Peyer's patch (tissue), 4 donors: ENCODE measurements at regions not wholly inside any gene's neighbourhood (a gene's known extent, or its start where the extent isn't known, plus 50 kb on each side); places are given as distances from the start of the nearest gene placed in this dataset.

Source experiments
- DNase-seq, 3 donors: peaks; one replicate each; pipeline ENCODE4 v3.0.0-alpha.2; 2017 to 2019
- H3K27ac ChIP-seq, 4 donors: fragments of 200-600 bp; sonication (generic); one replicate each; pipeline ENCODE4 v1.5.1; 2016 to 2019
- H3K27me3 ChIP-seq, 2 donors: fragments of 200-600 bp; sonication (generic); one replicate each; pipeline ENCODE4 v1.5.1; 2019
- H3K36me3 ChIP-seq, 3 donors: fragments of 200-600 bp; sonication (generic); one replicate each; pipeline ENCODE4 v1.5.1; 2016 to 2019
- H3K4me1 ChIP-seq, 4 donors: fragments of 200-600 bp; sonication (generic); one replicate each; pipeline ENCODE4 v1.5.1; 2016 to 2019
- H3K4me3 ChIP-seq, 4 donors: fragments of 200-600 bp; sonication (generic); 1 replicate in 3 of 4; 2 replicates in 1 of 4; pipeline ENCODE4 v1.5.1; 2016 to 2019; ENCODE audit warnings: mild to moderate bottlenecking in 1 of 4
- H3K9me3 ChIP-seq, 4 donors: fragments of 200-600 bp; sonication (generic); one replicate each; pipeline ENCODE4 v1.5.1; 2016 to 2019; ENCODE audit warnings: mild to moderate bottlenecking in 1 of 4
- POLR2A ChIP-seq, 2 donors: fragments of 450-650 bp; IDR thresholded peaks; one replicate each; pipeline ENCODE4 v1.5.1; 2017; ENCODE audit warnings: antibody characterized with exemption in 2 of 2, mild to moderate bottlenecking in 2 of 2, moderate library complexity in 2 of 2
- TF ChIP-seq, protein P1 (sequence below), 6 experiments: fragments of 450-650 bp in 4 of 6; fragments of 200-600 bp in 2 of 6; sonication (generic) in 1 of 6; IDR thresholded peaks; one replicate each; pipeline ENCODE4 v1.5.1; 2017 to 2019; ENCODE audit warnings: antibody characterized with exemption in 6 of 6, mild to moderate bottlenecking in 3 of 6, moderate library complexity in 1 of 6

DNA sequence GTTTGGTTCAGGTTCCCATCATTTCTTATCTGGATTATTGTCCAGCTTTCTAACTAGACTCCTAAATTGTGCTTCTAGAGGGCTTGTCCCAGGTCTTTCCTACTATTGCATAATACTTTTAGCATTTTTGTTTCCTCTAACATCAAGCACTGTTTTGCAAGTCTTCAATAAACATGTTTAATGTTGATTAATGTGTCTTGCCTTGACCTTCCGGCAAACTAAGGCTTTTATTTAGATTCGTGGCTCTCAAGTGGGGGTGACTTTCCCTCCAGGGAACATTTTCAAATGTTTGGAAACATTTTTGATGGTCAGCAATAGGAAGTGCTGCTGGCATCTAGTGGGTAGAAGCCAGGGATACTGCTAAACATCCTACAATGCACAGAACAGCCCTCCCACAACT, 90.7 kb downstream of the RPE65 start:
- Histone ChIP-seq H3K4me1 (no peaks in the 10 kb centered on the region), H3K36me3 (no peaks in the 10 kb centered on the region), H3K9me3 (no peaks in the 10 kb centered on the region), H3K27me3 (no peaks in the 10 kb centered on the region), H3K27ac (no peak overlapping the region), H3K4me3 (no peak overlapping the region)
- no peak for DNase-seq
- no peak for TF ChIP-seq POLR2A (IDR thresholded peaks at IDR 0.05)
- TF ChIP-seq, protein P1, sequence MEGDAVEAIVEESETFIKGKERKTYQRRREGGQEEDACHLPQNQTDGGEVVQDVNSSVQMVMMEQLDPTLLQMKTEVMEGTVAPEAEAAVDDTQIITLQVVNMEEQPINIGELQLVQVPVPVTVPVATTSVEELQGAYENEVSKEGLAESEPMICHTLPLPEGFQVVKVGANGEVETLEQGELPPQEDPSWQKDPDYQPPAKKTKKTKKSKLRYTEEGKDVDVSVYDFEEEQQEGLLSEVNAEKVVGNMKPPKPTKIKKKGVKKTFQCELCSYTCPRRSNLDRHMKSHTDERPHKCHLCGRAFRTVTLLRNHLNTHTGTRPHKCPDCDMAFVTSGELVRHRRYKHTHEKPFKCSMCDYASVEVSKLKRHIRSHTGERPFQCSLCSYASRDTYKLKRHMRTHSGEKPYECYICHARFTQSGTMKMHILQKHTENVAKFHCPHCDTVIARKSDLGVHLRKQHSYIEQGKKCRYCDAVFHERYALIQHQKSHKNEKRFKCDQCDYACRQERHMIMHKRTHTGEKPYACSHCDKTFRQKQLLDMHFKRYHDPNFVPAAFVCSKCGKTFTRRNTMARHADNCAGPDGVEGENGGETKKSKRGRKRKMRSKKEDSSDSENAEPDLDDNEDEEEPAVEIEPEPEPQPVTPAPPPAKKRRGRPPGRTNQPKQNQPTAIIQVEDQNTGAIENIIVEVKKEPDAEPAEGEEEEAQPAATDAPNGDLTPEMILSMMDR (IDR thresholded peaks at IDR 0.05): no peak

DNA sequence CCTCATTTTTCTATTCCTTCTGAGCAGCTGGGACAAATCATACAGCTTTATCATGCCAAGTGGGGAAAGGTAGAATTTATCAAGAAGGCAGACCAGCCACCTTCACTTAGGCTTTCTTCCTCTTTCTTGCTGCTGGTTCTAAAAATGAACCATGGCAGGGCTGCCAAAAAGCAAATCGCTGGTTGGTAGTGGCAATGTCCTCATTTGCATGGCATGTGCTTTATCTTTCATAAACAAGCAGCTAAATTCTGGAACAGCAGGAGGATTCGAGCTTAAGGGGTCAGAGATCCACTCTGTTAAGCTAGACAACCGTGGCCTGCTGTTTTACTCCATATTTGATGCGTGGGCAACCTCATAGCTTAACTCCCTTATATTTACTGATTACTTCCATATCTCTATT, 91.3 kb downstream of the RPE65 start:
- Histone ChIP-seq H3K27ac (no peak overlapping the region), H3K4me3 (no peak overlapping the region), H3K36me3 (no peaks in the 10 kb centered on the region), H3K27me3 (no peaks in the 10 kb centered on the region), H3K9me3 (no peaks in the 10 kb centered on the region), H3K4me1 (no peaks in the 10 kb centered on the region)
- TF ChIP-seq POLR2A (IDR thresholded peaks at IDR 0.05): no peak
- TF ChIP-seq, protein P1 (IDR thresholded peaks at IDR 0.05): no peak
- DNase-seq: no peak

DNA sequence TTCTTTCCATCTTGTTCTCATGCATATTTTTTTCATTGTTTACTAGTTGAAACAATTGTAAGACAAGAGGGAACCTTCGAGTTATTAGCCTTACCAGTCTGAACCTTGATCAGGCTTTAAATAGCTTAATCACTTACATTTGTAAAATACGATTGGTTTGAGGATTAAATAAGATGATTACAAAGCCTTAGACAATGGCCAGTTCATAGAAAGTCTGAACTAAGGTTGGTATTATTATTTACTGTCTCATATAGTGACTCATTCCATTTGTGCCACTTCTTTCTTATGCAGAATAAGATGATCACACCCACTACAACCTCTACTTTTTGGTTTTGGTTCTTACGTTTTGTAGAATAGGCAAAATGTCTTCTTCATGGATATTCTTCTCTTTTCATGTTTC, 94.1 kb downstream of the RPE65 start:
- H3K4me1 ChIP-seq: no peaks in the 10 kb centered on the region
- DNase-seq: no peak
- no peaks in the 10 kb centered on the region for H3K9me3 ChIP-seq
- H3K27ac ChIP-seq: no peak overlapping the region
- H3K4me3 ChIP-seq: no peak overlapping the region
- TF ChIP-seq, protein P1 (IDR thresholded peaks at IDR 0.05): no peak
- TF ChIP-seq POLR2A (IDR thresholded peaks at IDR 0.05): no peak
- H3K36me3 ChIP-seq: no peaks in the 10 kb centered on the region
- no peaks in the 10 kb centered on the region for H3K27me3 ChIP-seq

DNA sequence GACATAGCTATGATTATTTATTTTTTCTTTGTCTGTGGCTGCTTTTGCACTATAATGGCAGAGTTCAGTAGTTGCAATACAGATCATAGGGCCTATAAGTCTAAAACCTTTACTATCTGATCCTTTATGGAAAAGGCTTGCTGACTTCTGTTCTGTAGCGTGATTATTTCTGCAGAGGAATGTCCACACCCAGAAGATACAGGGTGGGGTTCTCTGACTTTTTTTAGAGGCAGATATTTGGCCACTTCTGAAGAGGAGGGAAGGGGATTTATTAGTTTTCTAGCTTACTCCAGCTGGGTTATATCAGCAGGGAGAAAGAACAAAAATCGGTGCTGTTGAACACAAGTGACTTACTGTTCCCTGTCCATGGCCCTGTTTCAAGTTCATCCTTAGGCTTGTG, 97.6 kb downstream of the RPE65 start:
- H3K27me3 ChIP-seq: no peaks in the 10 kb centered on the region
- H3K27ac ChIP-seq: no peak overlapping the region
- no peak for TF ChIP-seq POLR2A (IDR thresholded peaks at IDR 0.05)
- TF ChIP-seq, protein P1 (IDR thresholded peaks at IDR 0.05): no peak
- no peak overlapping the region for H3K4me3 ChIP-seq
- no peaks in the 10 kb centered on the region for H3K4me1 ChIP-seq
- no peak for DNase-seq
- H3K36me3 ChIP-seq: no peaks in the 10 kb centered on the region
- no peaks in the 10 kb centered on the region for H3K9me3 ChIP-seq

DNA sequence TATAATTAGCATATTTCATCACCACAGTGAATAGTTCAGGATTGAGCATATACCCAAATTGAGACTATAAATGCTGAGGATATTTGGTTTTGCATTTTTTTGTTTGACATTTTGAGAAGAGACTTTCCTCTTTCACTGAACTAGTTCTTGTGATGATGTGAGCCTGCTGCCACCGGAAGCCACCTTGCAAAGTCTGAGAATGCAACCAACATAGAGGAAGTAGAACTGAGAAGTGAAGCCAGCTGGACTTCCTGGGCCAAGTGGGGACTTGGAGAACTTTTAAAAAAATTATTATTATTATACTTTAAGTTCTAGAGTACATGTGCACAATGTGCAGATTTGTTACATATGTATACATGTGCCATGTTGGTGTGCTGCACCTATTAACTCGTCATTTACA, 102.3 kb downstream of the RPE65 start:
- peak in 2 of 3 donors; percentile 51 to 73 for DNase-seq
- Histone ChIP-seq H3K4me1 (no peaks in the 10 kb centered on the region), H3K36me3 (no peaks in the 10 kb centered on the region), H3K4me3 (no peak overlapping the region), H3K27ac (no peak overlapping the region), H3K27me3 (no peaks in the 10 kb centered on the region), H3K9me3 (no peaks in the 10 kb centered on the region)
- TF ChIP-seq POLR2A (IDR thresholded peaks at IDR 0.05): no peak
- TF ChIP-seq, protein P1 (IDR thresholded peaks at IDR 0.05): no peak

DNA sequence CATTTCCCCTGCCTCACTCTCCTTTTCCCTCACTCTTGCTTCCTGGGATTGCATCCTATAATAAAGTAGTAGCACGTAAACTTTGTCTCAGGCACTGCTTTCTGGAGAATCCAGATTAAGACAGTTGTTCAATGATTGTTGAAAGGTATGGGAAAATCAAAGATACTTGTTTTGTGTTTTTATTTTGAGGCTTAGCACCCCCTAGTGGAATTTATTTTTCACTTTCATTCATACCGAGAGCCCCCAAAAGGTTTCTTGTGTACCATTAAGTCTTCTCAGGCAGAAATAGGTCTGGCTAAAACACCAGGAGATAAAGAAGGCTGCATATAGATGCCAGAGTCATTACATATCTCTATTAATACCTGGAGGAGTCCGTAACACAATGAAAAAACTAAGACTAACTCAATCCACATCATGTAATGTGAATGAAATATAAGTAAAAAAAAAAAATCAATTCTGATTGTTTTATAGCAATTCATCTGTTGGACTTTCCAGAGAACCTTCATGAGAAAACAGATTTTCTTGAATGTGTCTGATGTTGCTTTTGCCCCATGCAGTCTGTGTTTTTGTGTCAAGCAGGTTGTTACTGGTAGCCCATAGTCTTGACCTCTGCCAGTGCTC, 103.5 kb downstream of the RPE65 start:
- no peak for TF ChIP-seq POLR2A (IDR thresholded peaks at IDR 0.05)
- TF ChIP-seq, protein P1 (IDR thresholded peaks at IDR 0.05): peak in 5 of 6 experiments; percentile 18 to 39 (median 32)
- Histone ChIP-seq H3K27me3 (no peaks in the 10 kb centered on the region), H3K4me1 (no peaks in the 10 kb centered on the region), H3K27ac (no peak overlapping the region), H3K4me3 (no peak overlapping the region), H3K9me3 (no peaks in the 10 kb centered on the region), H3K36me3 (no peaks in the 10 kb centered on the region)
- DNase-seq: no peak
